HepG2 (cell line): ENCODE measurements at regions not wholly inside any gene's neighbourhood (a gene's known extent, or its start where the extent isn't known, plus 50 kb on each side); places are given as distances from the start of the nearest gene placed in this dataset.

Experiments used
- JUND ChIP-seq: sonication (generic); formaldehyde crosslinking; IDR thresholded peaks from 2 replicates; pipeline ENCODE4 v1.8.0; 2022; ENCODE audit warnings: mild to moderate bottlenecking, missing genetic modification reagents
- POLR2A ChIP-seq, 2 experiments: IDR thresholded peaks; 2 replicates each; pipeline ENCODE4 v1.6.1; 2011; ENCODE audit warnings: low read depth in 2 of 2, low read length in 2 of 2, mild to moderate bottlenecking in 1 of 2, moderate library complexity in 1 of 2; ENCODE audit not compliant: insufficient read depth in 1 of 2

DNA sequence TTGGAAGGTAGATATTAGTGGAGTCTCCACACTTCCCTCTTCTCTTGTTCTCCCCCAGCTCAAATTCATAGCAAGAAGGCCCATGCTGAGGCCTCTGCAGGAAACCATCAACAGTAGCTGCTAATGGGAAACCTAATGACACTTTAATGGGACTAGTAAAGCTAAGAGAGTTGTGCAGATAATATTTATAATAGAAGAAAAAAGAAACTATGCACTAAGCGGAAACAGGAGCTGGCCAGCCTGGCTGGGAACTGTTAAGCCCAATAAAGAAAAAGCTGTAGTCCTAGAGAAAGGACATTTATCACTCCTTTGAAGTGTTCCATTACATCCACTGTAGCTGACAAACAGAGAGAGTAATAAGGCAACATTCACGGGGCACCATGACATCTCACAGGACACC is 229.6 kb downstream of the IGSF11 start:
- TF ChIP-seq POLR2A (IDR thresholded peaks at IDR 0.05; ENCODE audit: insufficient read depth in 1 of 2, low read depth in 2 of 2, low read length in 2 of 2) (no peak), JUND (CRISPR knock-in tag) (no peak)
